ENCODE measurements at regions not wholly inside any gene's neighbourhood (a gene's known extent, or its start where the extent isn't known, plus 50 kb on each side); places are given as distances from the start of the nearest gene placed in this dataset.
"Not testable (repeated sequence)": the region's sequence is repeated elsewhere in the genome, so short reads cannot be mapped to it uniquely, and the experiment has no call there.

GRCh38 chr5:99441235-99441634, 512.4 kb upstream of the CHD1 start:
- Mint-ChIP-seq H3K36me3 (no peaks in the 10 kb centered on the region), H3K27ac (no peak overlapping the region), H3K4me3 (no peak overlapping the region), H3K9me3 (no peaks in the 10 kb centered on the region), H3K27me3 (no peaks in the 10 kb centered on the region), H3K4me1 (no peaks in the 10 kb centered on the region)
- Histone ChIP-seq H3K9me3 (ENCODE audit: control insufficient read depth in 1 of 2, low read length in 2 of 2) (no peaks in the 10 kb centered on the region), H3K4me3 (ENCODE audit: low read length in 2 of 2) (no peak overlapping the region), H3K4me1 (ENCODE audit: insufficient read depth, low read length) (no peaks in the 10 kb centered on the region), H3K36me3 (ENCODE audit: insufficient read depth, low read length) (no peaks in the 10 kb centered on the region), H3K27ac (ENCODE audit: low read depth, low read length) (no peak overlapping the region), H3K27me3 (ENCODE audit: insufficient read depth, low read length) (no peaks in the 10 kb centered on the region)
- ChIA-PET POLR2A (ENCODE audit: partially characterized antibody) (no interaction called here), CTCF (ENCODE audit: partially characterized antibody) (no interaction called here)
- intact Hi-C loops (cut with micrococcal nuclease), result no loop called here
- DNase-seq, result no peak

DNA sequence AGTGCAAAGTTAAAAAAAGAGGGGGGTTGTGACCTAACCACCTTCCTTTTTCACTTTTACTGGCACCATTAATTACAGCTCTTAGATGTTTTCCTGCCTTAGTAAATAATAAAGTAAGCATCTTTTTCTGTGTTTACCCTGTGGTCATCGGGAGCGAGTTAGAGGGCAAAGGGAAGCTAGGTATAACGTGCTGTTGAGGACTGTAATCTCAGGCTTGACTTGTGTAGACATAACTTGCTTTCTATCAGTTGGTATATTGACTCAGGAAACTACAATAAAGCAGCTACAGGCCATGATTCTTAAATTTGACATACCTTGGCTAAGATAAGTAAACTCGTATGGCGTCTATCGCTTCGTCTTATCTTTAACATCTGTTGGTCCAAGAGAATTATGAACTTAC, 509.8 kb upstream of the CHD1 start:
- H3K27ac ChIP-seq (ENCODE audit: low read depth, low read length), result no peak overlapping the region
- CTCF ChIA-PET (ENCODE audit: partially characterized antibody), result no interaction called here
- H3K27me3 Mint-ChIP-seq, result no peaks in the 10 kb centered on the region
- intact Hi-C loops (cut with micrococcal nuclease), result no loop called here
- H3K36me3 ChIP-seq (ENCODE audit: insufficient read depth, low read length), result no peaks in the 10 kb centered on the region
- no peaks in the 10 kb centered on the region for H3K4me1 ChIP-seq (ENCODE audit: insufficient read depth, low read length)
- H3K27ac Mint-ChIP-seq, result no peak overlapping the region
- no peaks in the 10 kb centered on the region for H3K4me1 Mint-ChIP-seq
- no peaks in the 10 kb centered on the region for H3K27me3 ChIP-seq (ENCODE audit: insufficient read depth, low read length)
- H3K36me3 Mint-ChIP-seq, result no peaks in the 10 kb centered on the region
- no peaks in the 10 kb centered on the region for H3K9me3 ChIP-seq (ENCODE audit: control insufficient read depth in 1 of 2, low read length in 2 of 2)
- H3K9me3 Mint-ChIP-seq, result no peaks in the 10 kb centered on the region
- H3K4me3 Mint-ChIP-seq, result no peak overlapping the region
- no peak overlapping the region for H3K4me3 ChIP-seq (ENCODE audit: low read length in 2 of 2)
- no peak for DNase-seq
- POLR2A ChIA-PET (ENCODE audit: partially characterized antibody), result no interaction called here

- no peaks in the 10 kb centered on the region for H3K27me3 Mint-ChIP-seq
- no peaks in the 10 kb centered on the region for H3K36me3 Mint-ChIP-seq
- H3K4me1 Mint-ChIP-seq, result no peaks in the 10 kb centered on the region
- ChIA-PET POLR2A (ENCODE audit: partially characterized antibody) (no interaction called here), CTCF (ENCODE audit: partially characterized antibody) (no interaction called here)
- H3K27ac Mint-ChIP-seq, result no peak overlapping the region
- H3K4me3 Mint-ChIP-seq, result no peak overlapping the region
- no peak for DNase-seq
- intact Hi-C loops (cut with micrococcal nuclease), result no loop called here
- no peaks in the 10 kb centered on the region for H3K27me3 ChIP-seq (ENCODE audit: insufficient read depth, low read length)
- no peaks in the 10 kb centered on the region for H3K9me3 Mint-ChIP-seq
- no peaks in the 10 kb centered on the region for H3K4me1 ChIP-seq (ENCODE audit: insufficient read depth, low read length)
- H3K27ac ChIP-seq (ENCODE audit: low read depth, low read length), result no peak overlapping the region
- H3K4me3 ChIP-seq (ENCODE audit: low read length in 2 of 2), result no peak overlapping the region
- no peaks in the 10 kb centered on the region for H3K36me3 ChIP-seq (ENCODE audit: insufficient read depth, low read length)
- no peaks in the 10 kb centered on the region for H3K9me3 ChIP-seq (ENCODE audit: control insufficient read depth in 1 of 2, low read length in 2 of 2)
These were observed 509.2 kb upstream of the CHD1 start for GRCh38 chr5:99437986-99438385.

GRCh38 chr5:99423396-99423795, 494.6 kb upstream of the CHD1 start:
- H3K36me3 Mint-ChIP-seq; H3K4me3 Mint-ChIP-seq; H3K9me3 ChIP-seq (ENCODE audit: control insufficient read depth in 1 of 2, low read length in 2 of 2); intact Hi-C loops (cut with micrococcal nuclease); H3K36me3 ChIP-seq (ENCODE audit: insufficient read depth, low read length); H3K27ac Mint-ChIP-seq; H3K4me1 ChIP-seq (ENCODE audit: insufficient read depth, low read length); H3K27me3 ChIP-seq (ENCODE audit: insufficient read depth, low read length); POLR2A ChIA-PET (ENCODE audit: partially characterized antibody); H3K27me3 Mint-ChIP-seq; DNase-seq; CTCF ChIA-PET (ENCODE audit: partially characterized antibody); H3K4me1 Mint-ChIP-seq; H3K27ac ChIP-seq (ENCODE audit: low read depth, low read length); H3K4me3 ChIP-seq (ENCODE audit: low read length in 2 of 2); H3K9me3 Mint-ChIP-seq: not testable (repeated sequence)

- H3K4me3 Mint-ChIP-seq; DNase-seq; H3K4me3 ChIP-seq (ENCODE audit: low read length in 2 of 2); H3K36me3 ChIP-seq (ENCODE audit: insufficient read depth, low read length); H3K27me3 Mint-ChIP-seq; H3K9me3 Mint-ChIP-seq; H3K9me3 ChIP-seq (ENCODE audit: control insufficient read depth in 1 of 2, low read length in 2 of 2); H3K27ac ChIP-seq (ENCODE audit: low read depth, low read length); H3K27me3 ChIP-seq (ENCODE audit: insufficient read depth, low read length); H3K4me1 ChIP-seq (ENCODE audit: insufficient read depth, low read length); H3K27ac Mint-ChIP-seq; H3K4me1 Mint-ChIP-seq; POLR2A ChIA-PET (ENCODE audit: partially characterized antibody); H3K36me3 Mint-ChIP-seq; CTCF ChIA-PET (ENCODE audit: partially characterized antibody); intact Hi-C loops (cut with micrococcal nuclease): not testable (repeated sequence)
These were observed 489.8 kb upstream of the CHD1 start for GRCh38 chr5:99418640-99419039.

- not testable (repeated sequence) for H3K27ac Mint-ChIP-seq, DNase-seq
These were observed 481.6 kb upstream of the CHD1 start for GRCh38 chr5:99410386-99410785.

DNA sequence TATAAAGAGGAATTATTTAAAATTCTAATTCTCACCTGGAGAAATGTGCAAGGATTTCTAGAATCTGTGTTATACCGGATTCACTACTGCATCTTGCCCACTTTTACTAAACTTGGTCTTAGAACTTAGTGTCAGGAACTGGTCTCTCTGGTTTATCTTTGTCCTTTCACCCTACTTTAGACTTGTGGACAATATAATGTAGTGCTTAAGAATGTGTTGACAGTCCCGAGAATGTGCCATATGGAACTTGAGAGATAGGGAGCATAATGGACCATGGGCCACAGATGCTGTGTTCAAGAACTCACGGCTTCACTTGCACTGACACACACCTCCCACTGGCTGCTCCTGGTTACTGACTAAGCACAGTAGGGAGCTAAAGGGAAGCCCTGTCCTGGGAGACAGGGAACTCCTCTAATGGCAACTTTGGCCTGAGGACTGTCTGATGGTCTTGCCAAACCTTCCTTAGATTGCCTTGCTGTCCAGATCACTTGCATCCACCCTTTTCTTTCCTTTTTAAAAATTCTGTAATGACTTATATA, 476.0 kb upstream of the CHD1 start:
- DNase-seq; CTCF ChIA-PET (ENCODE audit: partially characterized antibody): not testable (repeated sequence)
- intact Hi-C loops (cut with micrococcal nuclease), result loop anchor here (10.0 kb wide), 1 partner anchor 960 kb away; no protein-coding TSS in a partner anchor

More at GRCh38 chr5:99410386-99410785, 481.6 kb upstream of the CHD1 start:
- H3K4me3 ChIP-seq (ENCODE audit: low read length in 2 of 2); H3K9me3 ChIP-seq (ENCODE audit: control insufficient read depth in 1 of 2, low read length in 2 of 2); H3K4me1 Mint-ChIP-seq; H3K27ac ChIP-seq (ENCODE audit: low read depth, low read length); intact Hi-C loops (cut with micrococcal nuclease); H3K27me3 ChIP-seq (ENCODE audit: insufficient read depth, low read length); H3K4me1 ChIP-seq (ENCODE audit: insufficient read depth, low read length); H3K36me3 ChIP-seq (ENCODE audit: insufficient read depth, low read length); POLR2A ChIA-PET (ENCODE audit: partially characterized antibody); H3K36me3 Mint-ChIP-seq; H3K4me3 Mint-ChIP-seq; H3K27me3 Mint-ChIP-seq; H3K9me3 Mint-ChIP-seq; CTCF ChIA-PET (ENCODE audit: partially characterized antibody): not testable (repeated sequence)

GRCh38 chr5:99400571-99400970, 471.8 kb upstream of the CHD1 start:
- H3K4me3 ChIP-seq (ENCODE audit: low read length in 2 of 2); H3K27me3 Mint-ChIP-seq; H3K27me3 ChIP-seq (ENCODE audit: insufficient read depth, low read length); POLR2A ChIA-PET (ENCODE audit: partially characterized antibody); H3K9me3 Mint-ChIP-seq; H3K36me3 Mint-ChIP-seq; H3K27ac Mint-ChIP-seq; H3K4me1 ChIP-seq (ENCODE audit: insufficient read depth, low read length); CTCF ChIA-PET (ENCODE audit: partially characterized antibody); H3K36me3 ChIP-seq (ENCODE audit: insufficient read depth, low read length); H3K9me3 ChIP-seq (ENCODE audit: control insufficient read depth in 1 of 2, low read length in 2 of 2); DNase-seq; H3K4me3 Mint-ChIP-seq; H3K4me1 Mint-ChIP-seq; H3K27ac ChIP-seq (ENCODE audit: low read depth, low read length): not testable (repeated sequence)
- intact Hi-C loops (cut with micrococcal nuclease), result loop anchor here (10.0 kb wide), 1 partner anchor 964 kb away; no protein-coding TSS in a partner anchor

More for the DNA sequence above, 476.0 kb upstream of the CHD1 start:
- H3K36me3 Mint-ChIP-seq; H3K27me3 Mint-ChIP-seq; H3K4me3 Mint-ChIP-seq; H3K27me3 ChIP-seq (ENCODE audit: insufficient read depth, low read length); H3K4me1 ChIP-seq (ENCODE audit: insufficient read depth, low read length); H3K4me1 Mint-ChIP-seq; H3K36me3 ChIP-seq (ENCODE audit: insufficient read depth, low read length); H3K27ac ChIP-seq (ENCODE audit: low read depth, low read length); H3K9me3 Mint-ChIP-seq; H3K27ac Mint-ChIP-seq; H3K9me3 ChIP-seq (ENCODE audit: control insufficient read depth in 1 of 2, low read length in 2 of 2); POLR2A ChIA-PET (ENCODE audit: partially characterized antibody); H3K4me3 ChIP-seq (ENCODE audit: low read length in 2 of 2): not testable (repeated sequence)
